OCI-LY7 (cell line): ENCODE measurements at regions not wholly inside any gene's neighbourhood (a gene's known extent, or its start where the extent isn't known, plus 50 kb on each side); places are given as distances from the start of the nearest gene placed in this dataset.

Experiments
- BruUV-seq: library from RNA; stranded (reverse); fragments of 400-500 nt; replicated peaks from 2 replicates; lab custom pipeline; 2021; lab: Mats Ljungman, UMichigan
- CTCF ChIA-PET: fragments of 300-600 bp; sonication (Branson Sonifier 250); formaldehyde crosslinking; loops from one replicate; lab custom pipeline; 2022; ENCODE audit warnings: antibody characterized with exemption; ENCODE audit not compliant: unreplicated experiment; lab: Charles Lee
- POLR2A ChIA-PET: fragments of 300-600 bp; sonication (Branson Sonifier 250); formaldehyde crosslinking; loops from one replicate; lab custom pipeline; 2022; ENCODE audit warnings: antibody characterized with exemption; lab: Charles Lee
- DNase-seq: peaks from one replicate; pipeline ENCODE4 v3.0.0-alpha.2; 2015; ENCODE audit warnings: low spot score
- H2AFZ ChIP-seq: fragments of 200-600 bp; sonication (generic), shearing (Covaris generic); 2 replicates; pipeline ENCODE4 v1.6.1; 2014; ENCODE audit warnings: mild to moderate bottlenecking, antibody characterized with exemption, low read length, moderate library complexity
- H3K27ac ChIP-seq: fragments of 200-600 bp; sonication (generic); 2 replicates; pipeline ENCODE4 v1.5.1; 2014; ENCODE audit warnings: mixed run types, low read depth, mild to moderate bottlenecking, moderate library complexity, low read length, inconsistent platforms; ENCODE audit not compliant: poor library complexity, severe bottlenecking
- H3K36me3 ChIP-seq: fragments of 200-600 bp; sonication (generic); 2 replicates; pipeline ENCODE4 v1.6.1; 2014; ENCODE audit warnings: mild to moderate bottlenecking, antibody characterized with exemption, low read length, moderate library complexity, mixed read lengths; ENCODE audit not compliant: insufficient read depth
- H3K4me1 ChIP-seq: fragments of 200-600 bp; sonication (generic); 2 replicates; pipeline ENCODE4 v1.5.1; 2014; ENCODE audit warnings: mild to moderate bottlenecking, low read length; ENCODE audit not compliant: insufficient read depth, poor library complexity, severe bottlenecking
- H3K4me2 ChIP-seq: fragments of 200-600 bp; sonication (generic); 2 replicates; pipeline ENCODE4 v1.6.1; 2014; ENCODE audit warnings: mild to moderate bottlenecking, low read length
- H3K4me3 ChIP-seq: fragments of 200-600 bp; sonication (generic); 2 replicates; pipeline ENCODE4 v1.5.1; 2014; ENCODE audit warnings: mild to moderate bottlenecking, low read depth, low read length; ENCODE audit not compliant: poor library complexity, severe bottlenecking
- H3K79me2 ChIP-seq: fragments of 200-600 bp; sonication (generic); 2 replicates; pipeline ENCODE4 v1.6.1; 2016; ENCODE audit warnings: low read depth, mild to moderate bottlenecking, low read length, moderate library complexity, mixed read lengths; ENCODE audit not compliant: insufficient read depth
- H3K9me2 ChIP-seq: fragments of 200-600 bp; sonication (generic); 2 replicates; pipeline ENCODE4 v1.6.1; 2016; ENCODE audit warnings: mild to moderate bottlenecking, low read length, mixed read lengths; ENCODE audit not compliant: insufficient read depth
- H3K9me3 ChIP-seq: fragments of 200-600 bp; sonication (generic); 2 replicates; pipeline ENCODE4 v1.6.1; 2014; ENCODE audit warnings: mild to moderate bottlenecking, mixed run types, low read length, mixed read lengths
- H4K20me1 ChIP-seq: fragments of 200-600 bp; sonication (generic); 2 replicates; pipeline ENCODE4 v1.6.1; 2014; ENCODE audit warnings: mild to moderate bottlenecking, antibody characterized with exemption, low read length, moderate library complexity, mixed read lengths; ENCODE audit not compliant: insufficient read depth
- EZH2phosphoT487 ChIP-seq: fragments of 200-600 bp; sonication (generic); IDR thresholded peaks from 2 replicates; pipeline ENCODE4 v1.6.1; 2018; ENCODE audit warnings: low read depth, borderline replicate concordance, mild to moderate bottlenecking, mixed run types, antibody characterized with exemption, low read length, moderate library complexity, mixed read lengths
- intact Hi-C: fragments of 100-400 bp; cut with micrococcal nuclease; formaldehyde crosslinking; loops from one replicate; pipeline ENCODE4 v1.10.0; 2022; ENCODE audit not compliant: unreplicated experiment
- TF ChIP-seq, protein P1 (sequence below): fragments of 200-600 bp; sonication (generic); conservative IDR thresholded peaks from 2 replicates; pipeline ENCODE4 v1.5.1; 2014; ENCODE audit warnings: mild to moderate bottlenecking, antibody characterized with exemption, low read length, moderate library complexity, mixed read lengths

GRCh38 chr10:33799944-33800323 is 465.5 kb upstream of the NRP1 start:
- Histone ChIP-seq H3K4me2 (no peak overlapping the region), H3K27ac (no peak overlapping the region), H3K9me3 (no peaks in the 10 kb centered on the region), H2AFZ (no peak overlapping the region), H4K20me1 (no peaks in the 10 kb centered on the region), H3K9me2 (no peaks in the 10 kb centered on the region), H3K36me3 (no peaks in the 10 kb centered on the region), H3K79me2 (no peaks in the 10 kb centered on the region), H3K4me1 (no peaks in the 10 kb centered on the region), H3K4me3 (no peak overlapping the region)
- no TSS peak for BruUV-seq
- TF ChIP-seq, protein P1, sequence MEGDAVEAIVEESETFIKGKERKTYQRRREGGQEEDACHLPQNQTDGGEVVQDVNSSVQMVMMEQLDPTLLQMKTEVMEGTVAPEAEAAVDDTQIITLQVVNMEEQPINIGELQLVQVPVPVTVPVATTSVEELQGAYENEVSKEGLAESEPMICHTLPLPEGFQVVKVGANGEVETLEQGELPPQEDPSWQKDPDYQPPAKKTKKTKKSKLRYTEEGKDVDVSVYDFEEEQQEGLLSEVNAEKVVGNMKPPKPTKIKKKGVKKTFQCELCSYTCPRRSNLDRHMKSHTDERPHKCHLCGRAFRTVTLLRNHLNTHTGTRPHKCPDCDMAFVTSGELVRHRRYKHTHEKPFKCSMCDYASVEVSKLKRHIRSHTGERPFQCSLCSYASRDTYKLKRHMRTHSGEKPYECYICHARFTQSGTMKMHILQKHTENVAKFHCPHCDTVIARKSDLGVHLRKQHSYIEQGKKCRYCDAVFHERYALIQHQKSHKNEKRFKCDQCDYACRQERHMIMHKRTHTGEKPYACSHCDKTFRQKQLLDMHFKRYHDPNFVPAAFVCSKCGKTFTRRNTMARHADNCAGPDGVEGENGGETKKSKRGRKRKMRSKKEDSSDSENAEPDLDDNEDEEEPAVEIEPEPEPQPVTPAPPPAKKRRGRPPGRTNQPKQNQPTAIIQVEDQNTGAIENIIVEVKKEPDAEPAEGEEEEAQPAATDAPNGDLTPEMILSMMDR: no peak
- no peak for TF ChIP-seq EZH2phosphoT487
- CTCF ChIA-PET: no interaction called here
- no peak for DNase-seq
- POLR2A ChIA-PET: no interaction called here
- intact Hi-C loops: no loop called here

- no peak overlapping the region for H3K4me2 ChIP-seq
- H2AFZ ChIP-seq: no peak overlapping the region
- ChIA-PET CTCF (no interaction called here), POLR2A (interaction anchor here (0.6 kb wide), 1 partner anchor 418 kb away, joined by 3 read pairs; no protein-coding TSS in a partner anchor)
- TF ChIP-seq, protein P1: no peak
- TF ChIP-seq EZH2phosphoT487: no peak
- no peaks in the 10 kb centered on the region for H4K20me1 ChIP-seq
- DNase-seq: no peak
- H3K27ac ChIP-seq: no peak overlapping the region
- H3K36me3 ChIP-seq: no peaks in the 10 kb centered on the region
- no peaks in the 10 kb centered on the region for H3K9me3 ChIP-seq
- BruUV-seq: no TSS peak
- H3K79me2 ChIP-seq: no peaks in the 10 kb centered on the region
- H3K4me3 ChIP-seq: no peak overlapping the region
- H3K4me1 ChIP-seq: no peaks in the 10 kb centered on the region
- intact Hi-C loops: no loop called here
- H3K9me2 ChIP-seq: no peaks in the 10 kb centered on the region
Observed at GRCh38 chr10:33799281-33799943, 464.9 kb upstream of the NRP1 start.

DNA sequence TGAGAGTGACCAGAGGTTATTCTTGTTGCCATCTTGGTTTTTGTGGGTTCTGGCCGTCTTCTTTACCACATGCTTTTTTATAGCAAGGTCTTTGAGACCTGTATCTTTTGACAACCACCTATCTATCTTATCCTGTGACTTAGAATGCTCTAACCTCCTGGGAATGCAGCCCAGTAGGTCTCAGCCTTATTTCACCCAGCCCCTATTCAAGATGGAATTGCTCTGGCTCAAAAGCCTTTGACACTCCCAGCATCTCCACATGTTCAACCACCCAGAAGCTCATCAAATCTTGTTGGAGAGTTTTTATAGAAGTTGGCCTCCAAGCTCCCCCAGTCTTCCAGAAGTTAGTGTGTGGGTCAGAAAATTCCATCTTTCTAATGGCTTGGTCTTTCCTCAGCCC is 464.3 kb upstream of the NRP1 start:
- ChIA-PET CTCF (no interaction called here), POLR2A (no interaction called here)
- Histone ChIP-seq H3K4me3 (no peak overlapping the region), H3K9me2 (no peaks in the 10 kb centered on the region), H3K4me1 (no peaks in the 10 kb centered on the region), H3K79me2 (no peaks in the 10 kb centered on the region), H3K4me2 (no peak overlapping the region), H3K27ac (no peak overlapping the region), H2AFZ (no peak overlapping the region), H4K20me1 (no peaks in the 10 kb centered on the region), H3K36me3 (no peaks in the 10 kb centered on the region), H3K9me3 (no peaks in the 10 kb centered on the region)
- no TSS peak for BruUV-seq
- intact Hi-C loops: no loop called here
- TF ChIP-seq, protein P1: no peak
- TF ChIP-seq EZH2phosphoT487: no peak
- no peak for DNase-seq
